ENCODE measurements at regions not wholly inside any gene's neighbourhood (a gene's known extent, or its start where the extent isn't known, plus 50 kb on each side); places are given as distances from the start of the nearest gene placed in this dataset.

DNA sequence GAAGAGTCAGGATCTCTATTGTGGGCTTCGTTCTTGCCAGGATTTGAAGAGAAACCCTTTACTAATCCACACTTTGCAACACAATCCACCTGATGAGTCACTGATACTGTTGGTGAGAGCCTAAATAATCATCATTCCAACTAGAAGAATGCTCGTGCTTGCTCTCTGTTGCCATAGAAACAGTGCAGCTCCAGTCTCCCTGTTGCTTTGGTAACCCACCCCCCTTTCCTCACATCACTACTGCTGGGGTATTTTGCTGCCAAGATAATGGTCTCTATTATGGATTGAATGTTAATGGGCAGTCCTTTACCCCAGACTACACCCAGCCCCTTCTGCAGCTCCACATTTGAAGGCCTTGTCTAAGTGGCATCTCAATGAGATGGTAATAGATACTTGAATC, 190.4 kb downstream of the ABCC12 start:
- TF ChIP-seq, protein P1, sequence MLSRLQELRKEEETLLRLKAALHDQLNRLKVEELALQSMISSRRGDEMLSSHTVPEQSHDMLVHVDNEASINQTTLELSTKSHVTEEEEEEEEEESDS (CRISPR knock-in tag; IDR thresholded peaks at IDR 0.05) = no peak
- TF ChIP-seq PYGO2 (tag; IDR thresholded peaks at IDR 0.05) (no peak), ZBTB7A (IDR thresholded peaks at IDR 0.05; ENCODE audit: borderline replicate concordance, control insufficient read depth, low read depth, low read length) (no peak), RNF2 (IDR thresholded peaks at IDR 0.05) (no peak), PHF21A (IDR thresholded peaks at IDR 0.05; ENCODE audit: borderline replicate concordance, low read depth) (no peak), POLR2A (conservative IDR thresholded peaks at IDR 0.05) (no peak), ZNF12 (CRISPR knock-in tag; IDR thresholded peaks at IDR 0.05) (no peak), ZNF766 (CRISPR knock-in tag; conservative IDR thresholded peaks at IDR 0.05) (no peak)
- TF ChIP-seq, protein P2, sequence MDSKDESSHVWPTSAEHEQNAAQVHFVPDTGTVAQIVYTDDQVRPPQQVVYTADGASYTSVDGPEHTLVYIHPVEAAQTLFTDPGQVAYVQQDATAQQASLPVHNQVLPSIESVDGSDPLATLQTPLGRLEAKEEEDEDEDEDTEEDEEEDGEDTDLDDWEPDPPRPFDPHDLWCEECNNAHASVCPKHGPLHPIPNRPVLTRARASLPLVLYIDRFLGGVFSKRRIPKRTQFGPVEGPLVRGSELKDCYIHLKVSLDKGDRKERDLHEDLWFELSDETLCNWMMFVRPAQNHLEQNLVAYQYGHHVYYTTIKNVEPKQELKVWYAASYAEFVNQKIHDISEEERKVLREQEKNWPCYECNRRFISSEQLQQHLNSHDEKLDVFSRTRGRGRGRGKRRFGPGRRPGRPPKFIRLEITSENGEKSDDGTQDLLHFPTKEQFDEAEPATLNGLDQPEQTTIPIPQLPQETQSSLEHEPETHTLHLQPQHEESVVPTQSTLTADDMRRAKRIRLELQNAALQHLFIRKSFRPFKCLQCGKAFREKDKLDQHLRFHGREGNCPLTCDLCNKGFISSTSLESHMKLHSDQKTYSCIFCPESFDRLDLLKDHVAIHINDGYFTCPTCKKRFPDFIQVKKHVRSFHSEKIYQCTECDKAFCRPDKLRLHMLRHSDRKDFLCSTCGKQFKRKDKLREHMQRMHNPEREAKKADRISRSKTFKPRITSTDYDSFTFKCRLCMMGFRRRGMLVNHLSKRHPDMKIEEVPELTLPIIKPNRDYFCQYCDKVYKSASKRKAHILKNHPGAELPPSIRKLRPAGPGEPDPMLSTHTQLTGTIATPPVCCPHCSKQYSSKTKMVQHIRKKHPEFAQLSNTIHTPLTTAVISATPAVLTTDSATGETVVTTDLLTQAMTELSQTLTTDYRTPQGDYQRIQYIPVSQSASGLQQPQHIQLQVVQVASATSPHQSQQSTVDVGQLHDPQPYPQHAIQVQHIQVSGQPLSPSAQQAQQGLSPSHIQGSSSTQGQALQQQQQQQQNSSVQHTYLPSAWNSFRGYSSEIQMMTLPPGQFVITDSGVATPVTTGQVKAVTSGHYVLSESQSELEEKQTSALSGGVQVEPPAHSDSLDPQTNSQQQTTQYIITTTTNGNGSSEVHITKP (IDR thresholded peaks at IDR 0.05; ENCODE audit: partially characterized antibody) = no peak
- TF ChIP-seq, protein P3, sequence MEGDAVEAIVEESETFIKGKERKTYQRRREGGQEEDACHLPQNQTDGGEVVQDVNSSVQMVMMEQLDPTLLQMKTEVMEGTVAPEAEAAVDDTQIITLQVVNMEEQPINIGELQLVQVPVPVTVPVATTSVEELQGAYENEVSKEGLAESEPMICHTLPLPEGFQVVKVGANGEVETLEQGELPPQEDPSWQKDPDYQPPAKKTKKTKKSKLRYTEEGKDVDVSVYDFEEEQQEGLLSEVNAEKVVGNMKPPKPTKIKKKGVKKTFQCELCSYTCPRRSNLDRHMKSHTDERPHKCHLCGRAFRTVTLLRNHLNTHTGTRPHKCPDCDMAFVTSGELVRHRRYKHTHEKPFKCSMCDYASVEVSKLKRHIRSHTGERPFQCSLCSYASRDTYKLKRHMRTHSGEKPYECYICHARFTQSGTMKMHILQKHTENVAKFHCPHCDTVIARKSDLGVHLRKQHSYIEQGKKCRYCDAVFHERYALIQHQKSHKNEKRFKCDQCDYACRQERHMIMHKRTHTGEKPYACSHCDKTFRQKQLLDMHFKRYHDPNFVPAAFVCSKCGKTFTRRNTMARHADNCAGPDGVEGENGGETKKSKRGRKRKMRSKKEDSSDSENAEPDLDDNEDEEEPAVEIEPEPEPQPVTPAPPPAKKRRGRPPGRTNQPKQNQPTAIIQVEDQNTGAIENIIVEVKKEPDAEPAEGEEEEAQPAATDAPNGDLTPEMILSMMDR (IDR thresholded peaks at IDR 0.05 in 2 of 3, conservative IDR thresholded peaks at IDR 0.05 in 1 of 3; ENCODE audit: insufficient read depth in 2 of 3, low read depth in 1 of 3, low read length in 3 of 3) = no peak
